HCT116 (cell line): ENCODE measurements at regions not wholly inside any gene's neighbourhood (a gene's known extent, or its start where the extent isn't known, plus 50 kb on each side); places are given as distances from the start of the nearest gene placed in this dataset.

ENCODE experiments used
- CEBPB ChIP-seq: IDR thresholded peaks from 2 replicates; pipeline ENCODE4 v1.6.1; 2012; ENCODE audit warnings: low read depth
- EZH2 ChIP-seq: fragments of 200-600 bp; sonication (generic); IDR thresholded peaks from 2 replicates; pipeline ENCODE4 v1.6.1; 2017; ENCODE audit warnings: antibody characterized with exemption, mixed run types
- JUND ChIP-seq: IDR thresholded peaks from 2 replicates; pipeline ENCODE4 v1.6.1; 2012
- POLR2A ChIP-seq: IDR thresholded peaks from 2 replicates; pipeline ENCODE4 v1.7.0; 2011; ENCODE audit warnings: borderline replicate concordance; ENCODE audit not compliant: insufficient read depth, insufficient read length; ENCODE audit errors: extremely low read depth
- POLR2AphosphoS5 ChIP-seq: IDR thresholded peaks from 2 replicates; pipeline ENCODE4 v1.6.1; 2011; ENCODE audit warnings: mild to moderate bottlenecking, low read depth, low read length, moderate library complexity
- SP1 ChIP-seq: IDR thresholded peaks from 2 replicates; pipeline ENCODE4 v1.6.1; 2012; ENCODE audit warnings: low read depth
- SRF ChIP-seq: IDR thresholded peaks from 2 replicates; pipeline ENCODE4 v1.6.1; 2012; ENCODE audit warnings: low read depth
- YY1 ChIP-seq: IDR thresholded peaks from 2 replicates; pipeline ENCODE4 v1.6.1; 2011; ENCODE audit warnings: low read length, low read depth, moderate library complexity, mild to moderate bottlenecking; ENCODE audit not compliant: insufficient replicate concordance; ENCODE audit errors: extremely low read depth
- TF ChIP-seq, protein P1 (sequence below), 3 experiments: fragments of 200-600 bp in 1 of 3; sonication (generic) in 1 of 3; IDR thresholded peaks in 2 of 3; conservative IDR thresholded peaks in 1 of 3; 2 replicates each; pipeline ENCODE4 v1.5.1; 2012 to 2017; ENCODE audit warnings: low read depth in 2 of 3, low read length in 2 of 3, antibody characterized with exemption in 1 of 3, borderline replicate concordance in 1 of 3, control low read depth in 1 of 3, mild to moderate bottlenecking in 1 of 3, mixed read lengths in 1 of 3, mixed run types in 1 of 3, moderate library complexity in 1 of 3; ENCODE audit not compliant: insufficient read depth in 1 of 3
- TF ChIP-seq, protein P2 (sequence below): IDR thresholded peaks from 2 replicates; pipeline ENCODE4 v1.6.1; 2012
- TF ChIP-seq, protein P3 (sequence below): IDR thresholded peaks from 2 replicates; pipeline ENCODE4 v1.6.1; 2012; ENCODE audit warnings: low read depth

DNA sequence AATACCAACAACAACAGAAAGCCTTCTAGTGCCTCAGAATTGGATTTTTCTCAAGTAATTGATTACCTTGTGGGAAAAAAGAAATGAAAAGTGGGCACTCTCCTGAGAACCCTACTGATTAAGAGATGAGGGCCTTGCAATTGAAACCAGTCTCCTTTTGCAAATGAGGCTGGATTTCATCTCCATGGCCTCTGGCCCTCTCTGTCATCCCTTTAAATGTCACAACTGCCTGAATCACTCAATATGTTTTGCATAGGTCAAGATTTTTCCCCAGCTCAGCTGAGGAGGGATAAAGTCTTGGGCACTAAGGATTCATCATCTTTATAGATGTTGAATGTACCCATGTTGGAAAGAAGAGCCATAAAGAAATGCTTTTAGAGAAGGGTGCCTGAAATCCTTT, 166.4 kb downstream of the RMST start:
- TF ChIP-seq SP1 (no peak), SRF (no peak), POLR2A (no peak), YY1 (no peak), POLR2AphosphoS5 (no peak), JUND (no peak), EZH2 (no peak), CEBPB (no peak)
- TF ChIP-seq, protein P1, sequence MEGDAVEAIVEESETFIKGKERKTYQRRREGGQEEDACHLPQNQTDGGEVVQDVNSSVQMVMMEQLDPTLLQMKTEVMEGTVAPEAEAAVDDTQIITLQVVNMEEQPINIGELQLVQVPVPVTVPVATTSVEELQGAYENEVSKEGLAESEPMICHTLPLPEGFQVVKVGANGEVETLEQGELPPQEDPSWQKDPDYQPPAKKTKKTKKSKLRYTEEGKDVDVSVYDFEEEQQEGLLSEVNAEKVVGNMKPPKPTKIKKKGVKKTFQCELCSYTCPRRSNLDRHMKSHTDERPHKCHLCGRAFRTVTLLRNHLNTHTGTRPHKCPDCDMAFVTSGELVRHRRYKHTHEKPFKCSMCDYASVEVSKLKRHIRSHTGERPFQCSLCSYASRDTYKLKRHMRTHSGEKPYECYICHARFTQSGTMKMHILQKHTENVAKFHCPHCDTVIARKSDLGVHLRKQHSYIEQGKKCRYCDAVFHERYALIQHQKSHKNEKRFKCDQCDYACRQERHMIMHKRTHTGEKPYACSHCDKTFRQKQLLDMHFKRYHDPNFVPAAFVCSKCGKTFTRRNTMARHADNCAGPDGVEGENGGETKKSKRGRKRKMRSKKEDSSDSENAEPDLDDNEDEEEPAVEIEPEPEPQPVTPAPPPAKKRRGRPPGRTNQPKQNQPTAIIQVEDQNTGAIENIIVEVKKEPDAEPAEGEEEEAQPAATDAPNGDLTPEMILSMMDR (IDR thresholded peaks at IDR 0.05 in 2 of 3, conservative IDR thresholded peaks at IDR 0.05 in 1 of 3; ENCODE audit: borderline replicate concordance in 1 of 3, insufficient read depth in 1 of 3, low read depth in 2 of 3, low read length in 2 of 3) = no peak
- TF ChIP-seq, protein P2, sequence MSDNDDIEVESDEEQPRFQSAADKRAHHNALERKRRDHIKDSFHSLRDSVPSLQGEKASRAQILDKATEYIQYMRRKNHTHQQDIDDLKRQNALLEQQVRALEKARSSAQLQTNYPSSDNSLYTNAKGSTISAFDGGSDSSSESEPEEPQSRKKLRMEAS = no peak
- TF ChIP-seq, protein P3, sequence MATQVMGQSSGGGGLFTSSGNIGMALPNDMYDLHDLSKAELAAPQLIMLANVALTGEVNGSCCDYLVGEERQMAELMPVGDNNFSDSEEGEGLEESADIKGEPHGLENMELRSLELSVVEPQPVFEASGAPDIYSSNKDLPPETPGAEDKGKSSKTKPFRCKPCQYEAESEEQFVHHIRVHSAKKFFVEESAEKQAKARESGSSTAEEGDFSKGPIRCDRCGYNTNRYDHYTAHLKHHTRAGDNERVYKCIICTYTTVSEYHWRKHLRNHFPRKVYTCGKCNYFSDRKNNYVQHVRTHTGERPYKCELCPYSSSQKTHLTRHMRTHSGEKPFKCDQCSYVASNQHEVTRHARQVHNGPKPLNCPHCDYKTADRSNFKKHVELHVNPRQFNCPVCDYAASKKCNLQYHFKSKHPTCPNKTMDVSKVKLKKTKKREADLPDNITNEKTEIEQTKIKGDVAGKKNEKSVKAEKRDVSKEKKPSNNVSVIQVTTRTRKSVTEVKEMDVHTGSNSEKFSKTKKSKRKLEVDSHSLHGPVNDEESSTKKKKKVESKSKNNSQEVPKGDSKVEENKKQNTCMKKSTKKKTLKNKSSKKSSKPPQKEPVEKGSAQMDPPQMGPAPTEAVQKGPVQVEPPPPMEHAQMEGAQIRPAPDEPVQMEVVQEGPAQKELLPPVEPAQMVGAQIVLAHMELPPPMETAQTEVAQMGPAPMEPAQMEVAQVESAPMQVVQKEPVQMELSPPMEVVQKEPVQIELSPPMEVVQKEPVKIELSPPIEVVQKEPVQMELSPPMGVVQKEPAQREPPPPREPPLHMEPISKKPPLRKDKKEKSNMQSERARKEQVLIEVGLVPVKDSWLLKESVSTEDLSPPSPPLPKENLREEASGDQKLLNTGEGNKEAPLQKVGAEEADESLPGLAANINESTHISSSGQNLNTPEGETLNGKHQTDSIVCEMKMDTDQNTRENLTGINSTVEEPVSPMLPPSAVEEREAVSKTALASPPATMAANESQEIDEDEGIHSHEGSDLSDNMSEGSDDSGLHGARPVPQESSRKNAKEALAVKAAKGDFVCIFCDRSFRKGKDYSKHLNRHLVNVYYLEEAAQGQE = no peak
